Fibroblast of mammary gland (primary cell): ENCODE measurements at regions not wholly inside any gene's neighbourhood (a gene's known extent, or its start where the extent isn't known, plus 50 kb on each side); places are given as distances from the start of the nearest gene placed in this dataset.

ENCODE experiments used
- DNase-seq: peaks from one replicate; pipeline ENCODE4 v3.0.0-alpha.2; 2010; ENCODE audit warnings: low read depth
- H3K4me3 ChIP-seq: 2 replicates; pipeline ENCODE4 v1.5.1; 2011; ENCODE audit warnings: low read depth, mild to moderate bottlenecking, low read length, moderate library complexity; ENCODE audit not compliant: control insufficient read depth
- CTCF ChIP-seq: conservative IDR thresholded peaks from 2 replicates; pipeline ENCODE4 v1.5.1; 2011; ENCODE audit warnings: low read depth, low read length, inconsistent platforms; ENCODE audit not compliant: control insufficient read depth, insufficient read depth

- no peak for TF ChIP-seq CTCF
- H3K4me3 ChIP-seq = no peak overlapping the region
- DNase-seq = no peak
Observed at GRCh38 chrX:114365065-114365834, 218.6 kb upstream of the HTR2C start.

- no peak for DNase-seq
- TF ChIP-seq CTCF = no peak
- H3K4me3 ChIP-seq = no peak overlapping the region
Observed at GRCh38 chrX:114372937-114373336, 210.9 kb upstream of the HTR2C start.

GRCh38 chrX:114390251-114390796 lies 193.6 kb upstream of the HTR2C start:
- no peak for DNase-seq
- no peak for TF ChIP-seq CTCF
- H3K4me3 ChIP-seq = no peak overlapping the region
